ENCODE measurements at regions not wholly inside any gene's neighbourhood (a gene's known extent, or its start where the extent isn't known, plus 50 kb on each side); places are given as distances from the start of the nearest gene placed in this dataset.

GRCh38 chr2:123162400-123163016 is 862.6 kb upstream of the CNTNAP5 start:
- TF ChIP-seq CTCF (IDR thresholded peaks at IDR 0.05) = no peak
- no peak for TF ChIP-seq EZH2 (IDR thresholded peaks at IDR 0.05)
- no peak for TF ChIP-seq EZH2phosphoT487 (IDR thresholded peaks at IDR 0.05)

Data from neural progenitor cell (in vitro differentiated cells).